SK-N-SH treated with all-trans-retinoic acid at 6 μM for 48 hours (cell line): ENCODE measurements at regions not wholly inside any gene's neighbourhood (a gene's known extent, or its start where the extent isn't known, plus 50 kb on each side); places are given as distances from the start of the nearest gene placed in this dataset.

Source experiments
- ESRRG ChIP-seq: fragments of 250-450 bp; sonication (Bioruptor Pico); IDR thresholded peaks from 2 replicates; pipeline ENCODE4 v1.6.1; 2021; ENCODE audit warnings: mild to moderate bottlenecking
- OSR1 ChIP-seq: fragments of 250-450 bp; sonication (Bioruptor Pico); IDR thresholded peaks from 2 replicates; pipeline ENCODE4 v1.8.0; 2022; ENCODE audit warnings: moderate library complexity, mild to moderate bottlenecking, inconsistent platforms

DNA sequence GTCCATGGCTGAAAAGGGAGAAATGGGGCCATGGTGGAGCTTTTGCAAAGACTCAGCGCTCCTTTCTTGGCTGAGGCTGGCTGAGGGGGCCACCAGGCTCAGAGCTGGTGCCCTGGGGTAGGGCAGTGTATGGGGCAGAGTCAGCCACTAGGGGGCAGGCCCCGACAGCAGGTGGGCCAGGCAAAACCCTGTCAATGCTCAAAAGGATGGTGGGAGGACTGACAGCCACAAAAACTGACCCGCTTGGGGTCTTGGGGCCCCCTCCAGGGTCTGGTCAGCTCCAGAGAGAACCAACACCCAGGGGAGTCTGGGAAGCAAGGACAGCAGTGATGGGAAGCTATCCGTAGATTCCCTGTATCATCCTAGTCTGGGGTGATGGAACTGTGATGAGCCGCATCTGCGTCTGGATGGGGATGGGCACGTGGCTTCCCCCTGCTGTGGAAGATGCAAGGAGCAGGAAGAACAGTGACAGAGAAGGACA, 306.9 kb downstream of the DHX35 start:
- no peak for TF ChIP-seq ESRRG (CRISPR knock-in tag)
- no peak for TF ChIP-seq OSR1 (CRISPR knock-in tag)
